A673 (cell line): ENCODE measurements at regions not wholly inside any gene's neighbourhood (a gene's known extent, or its start where the extent isn't known, plus 50 kb on each side); places are given as distances from the start of the nearest gene placed in this dataset.

Source experiments
- CTCF ChIP-seq: fragments of 300-800, 200-600 bp; sonication (generic); conservative IDR thresholded peaks from 2 replicates; pipeline ENCODE4 v1.5.1; 2017; ENCODE audit warnings: low read depth, mild to moderate bottlenecking, antibody characterized with exemption, low read length, moderate library complexity, mixed read lengths
- EZH2 ChIP-seq: fragments of 200-600 bp; sonication (generic); IDR thresholded peaks from 2 replicates; pipeline ENCODE4 v1.6.1; 2017; ENCODE audit warnings: borderline replicate concordance, low read depth, mild to moderate bottlenecking, mixed read lengths, antibody characterized with exemption, low read length; ENCODE audit not compliant: poor library complexity, severe bottlenecking

GRCh38 chr15:53869806-53870073, 108.5 kb upstream of the UNC13C start:
- TF ChIP-seq CTCF, result no peak
- TF ChIP-seq EZH2, result no peak
